ENCODE measurements at regions not wholly inside any gene's neighbourhood (a gene's known extent, or its start where the extent isn't known, plus 50 kb on each side); places are given as distances from the start of the nearest gene placed in this dataset.

DNA sequence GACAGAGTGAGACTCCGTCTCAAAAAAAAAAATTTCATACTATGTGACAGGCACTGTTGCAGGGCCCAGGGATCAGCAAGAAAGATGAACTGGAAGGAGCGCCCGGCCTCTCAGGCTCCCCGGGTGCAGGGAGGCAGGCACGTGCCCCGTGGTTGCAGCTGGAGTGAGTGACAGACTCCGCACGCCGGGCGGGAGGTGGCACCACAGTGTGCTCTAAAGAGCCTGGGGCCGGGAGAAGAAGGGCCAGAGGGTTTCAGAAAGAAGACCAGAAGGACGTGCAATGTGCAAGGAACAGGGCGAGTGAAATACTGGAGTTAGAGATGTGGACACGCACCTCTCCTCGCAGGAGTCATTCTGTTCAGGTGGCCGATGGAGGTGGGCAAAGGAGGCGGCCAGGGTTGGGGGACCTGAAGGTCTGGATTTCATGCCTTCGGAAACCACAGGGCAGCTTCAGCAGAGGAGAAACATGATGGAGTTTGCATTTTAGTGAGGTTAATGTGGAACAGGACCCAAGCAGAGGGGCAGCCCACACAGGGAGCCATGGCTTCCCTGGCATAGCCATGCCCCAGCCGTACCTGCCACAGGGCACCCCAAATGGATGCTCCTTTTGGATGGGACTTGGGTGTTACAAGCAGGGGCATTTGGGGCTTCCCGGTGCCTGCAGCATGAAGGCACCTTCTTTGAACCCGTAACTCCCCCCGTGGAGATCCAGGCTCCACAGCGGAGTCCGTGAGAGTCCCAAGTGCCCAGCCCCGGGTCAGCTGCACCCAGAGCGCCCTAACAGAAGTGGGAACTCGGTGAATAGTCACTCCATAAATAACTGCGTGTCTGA, 226.2 kb downstream of the ERMARD start:
- TF ChIP-seq ZNF331 (CRISPR knock-in tag; IDR thresholded peaks at IDR 0.05; ENCODE audit: low read depth) (no peak), CREB1 (CRISPR knock-in tag; IDR thresholded peaks at IDR 0.05; ENCODE audit: low read depth) (no peak), POLR2AphosphoS5 (IDR thresholded peaks at IDR 0.05; ENCODE audit: low read depth) (no peak), NANOG (IDR thresholded peaks at IDR 0.05; ENCODE audit: borderline replicate concordance) (no peak), STAT1 (IDR thresholded peaks at IDR 0.05; ENCODE audit: unreplicated experiment) (no peak), EZH2phosphoT487 (IDR thresholded peaks at IDR 0.05; ENCODE audit: unreplicated experiment) (no peak)
- TF ChIP-seq, protein P1, sequence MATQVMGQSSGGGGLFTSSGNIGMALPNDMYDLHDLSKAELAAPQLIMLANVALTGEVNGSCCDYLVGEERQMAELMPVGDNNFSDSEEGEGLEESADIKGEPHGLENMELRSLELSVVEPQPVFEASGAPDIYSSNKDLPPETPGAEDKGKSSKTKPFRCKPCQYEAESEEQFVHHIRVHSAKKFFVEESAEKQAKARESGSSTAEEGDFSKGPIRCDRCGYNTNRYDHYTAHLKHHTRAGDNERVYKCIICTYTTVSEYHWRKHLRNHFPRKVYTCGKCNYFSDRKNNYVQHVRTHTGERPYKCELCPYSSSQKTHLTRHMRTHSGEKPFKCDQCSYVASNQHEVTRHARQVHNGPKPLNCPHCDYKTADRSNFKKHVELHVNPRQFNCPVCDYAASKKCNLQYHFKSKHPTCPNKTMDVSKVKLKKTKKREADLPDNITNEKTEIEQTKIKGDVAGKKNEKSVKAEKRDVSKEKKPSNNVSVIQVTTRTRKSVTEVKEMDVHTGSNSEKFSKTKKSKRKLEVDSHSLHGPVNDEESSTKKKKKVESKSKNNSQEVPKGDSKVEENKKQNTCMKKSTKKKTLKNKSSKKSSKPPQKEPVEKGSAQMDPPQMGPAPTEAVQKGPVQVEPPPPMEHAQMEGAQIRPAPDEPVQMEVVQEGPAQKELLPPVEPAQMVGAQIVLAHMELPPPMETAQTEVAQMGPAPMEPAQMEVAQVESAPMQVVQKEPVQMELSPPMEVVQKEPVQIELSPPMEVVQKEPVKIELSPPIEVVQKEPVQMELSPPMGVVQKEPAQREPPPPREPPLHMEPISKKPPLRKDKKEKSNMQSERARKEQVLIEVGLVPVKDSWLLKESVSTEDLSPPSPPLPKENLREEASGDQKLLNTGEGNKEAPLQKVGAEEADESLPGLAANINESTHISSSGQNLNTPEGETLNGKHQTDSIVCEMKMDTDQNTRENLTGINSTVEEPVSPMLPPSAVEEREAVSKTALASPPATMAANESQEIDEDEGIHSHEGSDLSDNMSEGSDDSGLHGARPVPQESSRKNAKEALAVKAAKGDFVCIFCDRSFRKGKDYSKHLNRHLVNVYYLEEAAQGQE (IDR thresholded peaks at IDR 0.05; ENCODE audit: unreplicated experiment) = no peak
- TF ChIP-seq, protein P2, sequence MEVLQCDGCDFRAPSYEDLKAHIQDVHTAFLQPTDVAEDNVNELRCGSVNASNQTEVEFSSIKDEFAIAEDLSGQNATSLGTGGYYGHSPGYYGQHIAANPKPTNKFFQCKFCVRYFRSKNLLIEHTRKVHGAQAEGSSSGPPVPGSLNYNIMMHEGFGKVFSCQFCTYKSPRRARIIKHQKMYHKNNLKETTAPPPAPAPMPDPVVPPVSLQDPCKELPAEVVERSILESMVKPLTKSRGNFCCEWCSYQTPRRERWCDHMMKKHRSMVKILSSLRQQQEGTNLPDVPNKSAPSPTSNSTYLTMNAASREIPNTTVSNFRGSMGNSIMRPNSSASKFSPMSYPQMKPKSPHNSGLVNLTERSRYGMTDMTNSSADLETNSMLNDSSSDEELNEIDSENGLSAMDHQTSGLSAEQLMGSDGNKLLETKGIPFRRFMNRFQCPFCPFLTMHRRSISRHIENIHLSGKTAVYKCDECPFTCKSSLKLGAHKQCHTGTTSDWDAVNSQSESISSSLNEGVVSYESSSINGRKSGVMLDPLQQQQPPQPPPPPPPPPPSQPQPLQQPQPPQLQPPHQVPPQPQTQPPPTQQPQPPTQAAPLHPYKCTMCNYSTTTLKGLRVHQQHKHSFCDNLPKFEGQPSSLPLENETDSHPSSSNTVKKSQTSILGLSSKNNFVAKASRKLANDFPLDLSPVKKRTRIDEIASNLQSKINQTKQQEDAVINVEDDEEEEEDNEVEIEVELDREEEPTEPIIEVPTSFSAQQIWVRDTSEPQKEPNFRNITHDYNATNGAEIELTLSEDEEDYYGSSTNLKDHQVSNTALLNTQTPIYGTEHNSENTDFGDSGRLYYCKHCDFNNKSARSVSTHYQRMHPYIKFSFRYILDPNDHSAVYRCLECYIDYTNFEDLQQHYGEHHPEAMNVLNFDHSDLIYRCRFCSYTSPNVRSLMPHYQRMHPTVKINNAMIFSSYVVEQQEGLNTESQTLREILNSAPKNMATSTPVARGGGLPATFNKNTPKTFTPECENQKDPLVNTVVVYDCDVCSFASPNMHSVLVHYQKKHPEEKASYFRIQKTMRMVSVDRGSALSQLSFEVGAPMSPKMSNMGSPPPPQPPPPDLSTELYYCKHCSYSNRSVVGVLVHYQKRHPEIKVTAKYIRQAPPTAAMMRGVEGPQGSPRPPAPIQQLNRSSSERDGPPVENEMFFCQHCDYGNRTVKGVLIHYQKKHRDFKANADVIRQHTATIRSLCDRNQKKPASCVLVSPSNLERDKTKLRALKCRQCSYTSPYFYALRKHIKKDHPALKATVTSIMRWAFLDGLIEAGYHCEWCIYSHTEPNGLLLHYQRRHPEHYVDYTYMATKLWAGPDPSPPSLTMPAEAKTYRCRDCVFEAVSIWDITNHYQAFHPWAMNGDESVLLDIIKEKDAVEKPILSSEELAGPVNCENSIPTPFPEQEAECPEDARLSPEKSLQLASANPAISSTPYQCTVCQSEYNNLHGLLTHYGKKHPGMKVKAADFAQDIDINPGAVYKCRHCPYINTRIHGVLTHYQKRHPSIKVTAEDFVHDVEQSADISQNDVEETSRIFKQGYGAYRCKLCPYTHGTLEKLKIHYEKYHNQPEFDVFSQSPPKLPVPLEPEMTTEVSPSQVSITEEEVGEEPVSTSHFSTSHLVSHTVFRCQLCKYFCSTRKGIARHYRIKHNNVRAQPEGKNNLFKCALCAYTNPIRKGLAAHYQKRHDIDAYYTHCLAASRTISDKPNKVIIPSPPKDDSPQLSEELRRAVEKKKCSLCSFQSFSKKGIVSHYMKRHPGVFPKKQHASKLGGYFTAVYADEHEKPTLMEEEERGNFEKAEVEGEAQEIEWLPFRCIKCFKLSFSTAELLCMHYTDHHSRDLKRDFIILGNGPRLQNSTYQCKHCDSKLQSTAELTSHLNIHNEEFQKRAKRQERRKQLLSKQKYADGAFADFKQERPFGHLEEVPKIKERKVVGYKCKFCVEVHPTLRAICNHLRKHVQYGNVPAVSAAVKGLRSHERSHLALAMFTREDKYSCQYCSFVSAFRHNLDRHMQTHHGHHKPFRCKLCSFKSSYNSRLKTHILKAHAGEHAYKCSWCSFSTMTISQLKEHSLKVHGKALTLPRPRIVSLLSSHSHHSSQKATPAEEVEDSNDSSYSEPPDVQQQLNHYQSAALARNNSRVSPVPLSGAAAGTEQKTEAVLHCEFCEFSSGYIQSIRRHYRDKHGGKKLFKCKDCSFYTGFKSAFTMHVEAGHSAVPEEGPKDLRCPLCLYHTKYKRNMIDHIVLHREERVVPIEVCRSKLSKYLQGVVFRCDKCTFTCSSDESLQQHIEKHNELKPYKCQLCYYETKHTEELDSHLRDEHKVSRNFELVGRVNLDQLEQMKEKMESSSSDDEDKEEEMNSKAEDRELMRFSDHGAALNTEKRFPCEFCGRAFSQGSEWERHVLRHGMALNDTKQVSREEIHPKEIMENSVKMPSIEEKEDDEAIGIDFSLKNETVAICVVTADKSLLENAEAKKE (CRISPR knock-in tag; IDR thresholded peaks at IDR 0.05) = no peak
- Mint-ChIP-seq H3K9me3 (no peaks in the 10 kb centered on the region), H3K36me3 (ENCODE audit: low read depth) (no peaks in the 10 kb centered on the region), H3K27me3 (ENCODE audit: insufficient read depth, low read depth, poor library complexity) (peaks cover 3% of the 10 kb centered on the region), H3K4me3 (no peak overlapping the region), H3K4me1 (peaks cover 5% of the 10 kb centered on the region; the same call in 1 of the 3 replicates), H3K27ac (no peak overlapping the region)
- Histone ChIP-seq H3K9me2 (ENCODE audit: insufficient read depth) (no peaks in the 10 kb centered on the region), H4K20me1 (replicated peaks; ENCODE audit: insufficient read depth) (no peaks in the 10 kb centered on the region), H3K4me3 (no peak overlapping the region), H3K4me2 (no peak overlapping the region), H3K36me3 (ENCODE audit: insufficient read depth) (no peaks in the 10 kb centered on the region), H3K4me1 (ENCODE audit: insufficient read depth) (no peaks in the 10 kb centered on the region), H3K79me2 (replicated peaks; ENCODE audit: insufficient read depth) (no peaks in the 10 kb centered on the region), H3F3A (replicated peaks; ENCODE audit: low read depth) (no peaks in the 10 kb centered on the region), H3K27me3 (ENCODE audit: insufficient read depth) (no peaks in the 10 kb centered on the region), H3K27ac (ENCODE audit: low read depth) (no peak overlapping the region), H2AFZ (no peak overlapping the region)
- ATAC-seq (no peak), DNase-seq (ENCODE audit: low spot score) (no peak)

Measured in GM23338 (cell line).